Activated CD8-positive, alpha-beta memory T cell treated with anti-CD3 and anti-CD28 coated beads for 1 hour (primary cell): ENCODE measurements at regions not wholly inside any gene's neighbourhood (a gene's known extent, or its start where the extent isn't known, plus 50 kb on each side); places are given as distances from the start of the nearest gene placed in this dataset.

Source experiments
- DNase-seq, 2 donors: peaks; one replicate each; pipeline ENCODE4 v3.0.0-alpha.2; 2020; ENCODE audit warnings: low read depth in 1 of 2; ENCODE audit errors: extremely low read depth in 1 of 2

DNA sequence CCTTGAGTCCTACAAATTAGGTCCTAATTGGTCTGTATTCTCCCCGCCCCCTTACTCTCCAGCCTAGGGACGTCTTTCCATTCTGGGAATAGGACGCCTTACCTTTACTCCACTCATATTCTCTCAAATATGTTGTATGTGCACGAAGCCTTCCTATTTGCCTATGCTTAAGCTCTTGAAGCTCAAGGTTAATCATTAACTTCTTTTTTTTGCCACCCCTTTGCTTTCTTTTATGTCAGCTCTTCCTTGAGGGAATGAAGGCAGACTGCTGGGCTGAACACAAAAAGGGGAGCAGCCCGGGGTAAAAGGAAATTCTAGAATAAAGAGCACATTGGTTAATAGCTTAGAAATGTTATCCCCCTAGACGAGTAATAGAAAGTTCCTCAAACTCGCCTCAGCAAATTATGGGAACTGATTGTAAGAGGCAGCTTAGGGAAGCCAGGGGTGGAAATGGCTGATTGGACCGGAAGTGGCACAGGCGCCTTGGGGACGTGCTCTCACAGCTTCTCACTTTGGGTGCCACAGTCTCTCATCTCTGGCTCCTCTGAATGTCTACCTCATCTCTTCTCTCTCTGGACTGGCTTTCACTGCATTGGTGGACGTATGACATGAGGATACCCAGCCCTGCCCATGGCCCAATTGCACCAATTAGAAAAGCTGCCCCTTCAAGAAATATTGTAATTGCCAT, 122.3 kb upstream of the IL12B start:
- no peak for DNase-seq

GRCh38 chr5:159453209-159453608, 122.9 kb upstream of the IL12B start:
- no peak for DNase-seq

DNA sequence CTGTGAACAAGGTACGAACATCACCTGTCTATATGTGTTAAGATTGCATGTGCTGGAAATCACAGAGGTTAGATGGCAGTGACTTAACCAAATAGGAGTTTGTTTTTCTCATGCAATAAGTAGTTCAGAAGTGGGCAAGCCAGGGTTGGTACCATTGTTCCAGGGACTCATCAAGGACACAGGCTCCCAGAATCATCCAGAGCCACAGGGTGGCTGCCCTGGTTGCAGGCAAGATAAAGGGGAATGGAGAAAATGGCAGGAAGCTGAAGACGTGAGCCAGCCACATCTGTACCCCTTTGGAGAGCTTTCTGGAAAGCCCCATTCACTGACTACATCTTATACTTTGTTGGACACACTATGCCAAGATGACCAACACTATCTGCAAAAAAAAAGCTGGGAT, 126.0 kb upstream of the IL12B start:
- no peak for DNase-seq

- DNase-seq, result no peak
Measured at GRCh38 chr5:159456722-159457465, 126.6 kb upstream of the IL12B start.

DNA sequence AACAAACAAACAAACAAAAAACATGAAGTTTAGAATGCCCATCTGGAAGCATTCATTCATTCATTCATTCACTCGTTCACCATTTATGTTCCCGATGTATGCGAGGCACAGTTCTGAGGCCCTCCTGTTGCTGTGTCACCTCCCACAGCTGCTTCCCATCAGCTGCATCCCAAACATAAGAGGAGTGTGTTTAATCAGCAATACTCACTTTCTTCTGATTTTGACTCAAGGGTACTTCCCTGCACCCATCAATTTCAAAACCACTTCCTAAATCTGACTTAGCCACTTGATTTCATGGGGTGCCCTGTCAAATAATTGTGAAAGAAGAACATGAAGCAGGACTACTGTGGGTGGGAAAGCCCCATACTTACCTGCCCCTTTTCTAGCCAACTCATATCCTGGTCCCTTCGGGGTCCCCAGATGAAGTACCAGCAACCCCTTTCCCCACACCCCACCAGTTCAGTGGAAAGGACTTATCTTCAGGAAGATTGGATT, 128.0 kb upstream of the IL12B start:
- DNase-seq, result no peak

DNA sequence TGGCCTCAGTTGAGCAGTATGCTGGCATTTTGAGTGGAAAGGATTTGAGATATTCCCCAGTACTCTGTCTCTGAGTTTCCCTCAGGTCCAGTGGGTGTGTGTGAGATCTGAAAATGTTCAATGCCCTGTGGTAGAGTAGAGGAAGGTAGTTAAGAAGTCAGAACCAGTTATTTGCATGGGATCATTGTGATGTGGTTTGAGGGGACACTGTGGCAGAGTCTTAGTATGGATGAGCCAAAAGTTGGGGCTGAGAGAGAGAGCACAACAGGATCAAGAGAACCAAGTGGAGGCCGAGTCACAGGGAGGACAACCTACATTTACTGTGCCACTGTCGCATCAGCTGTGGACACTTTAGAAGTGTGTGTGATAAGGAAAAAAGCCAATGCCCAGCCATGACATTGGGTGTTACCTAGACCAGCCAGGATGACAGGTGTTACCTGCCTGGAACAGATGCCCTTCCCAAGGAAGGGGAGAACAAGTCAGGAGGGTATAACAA, 128.9 kb upstream of the IL12B start:
- no peak for DNase-seq

- DNase-seq, result no peak
Measured at GRCh38 chr5:159459951-159460538, 129.8 kb upstream of the IL12B start.

DNA sequence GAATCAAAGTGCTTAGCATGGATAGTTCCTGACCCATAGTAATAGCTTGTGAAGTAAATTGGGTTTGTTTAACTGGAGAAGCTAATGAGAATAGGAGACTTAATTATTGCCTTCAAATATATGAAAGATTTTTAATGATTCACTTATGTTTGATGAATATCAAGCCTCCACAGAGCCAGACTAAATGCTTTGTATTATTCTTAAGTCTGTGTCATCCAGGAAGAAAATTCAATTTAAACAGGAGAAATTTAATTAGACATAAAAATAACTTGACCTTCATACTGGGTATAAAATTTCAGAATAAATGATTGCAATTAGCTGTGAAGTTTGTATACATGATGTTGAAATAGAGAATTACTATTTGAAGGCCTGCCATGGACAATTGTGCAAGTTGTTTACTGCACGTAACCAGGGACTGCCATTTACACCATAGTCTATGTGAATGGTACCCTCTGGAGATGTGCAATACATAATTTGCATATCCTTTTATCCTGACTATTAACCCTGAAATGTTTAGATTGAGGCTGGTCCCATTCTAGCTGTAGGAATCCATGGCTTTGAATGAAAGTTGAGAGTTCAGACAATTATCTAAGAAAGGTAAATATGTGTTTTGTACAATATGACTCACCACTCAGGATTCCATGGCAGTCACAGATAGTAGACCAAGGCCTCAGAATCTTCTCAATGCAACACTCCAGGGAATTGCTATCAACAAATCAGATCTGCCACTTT, 133.5 kb upstream of the IL12B start:
- DNase-seq, result no peak

- no peak for DNase-seq
Measured at GRCh38 chr5:159465604-159466003, 135.3 kb upstream of the IL12B start.

GRCh38 chr5:159467666-159468065, 137.4 kb upstream of the IL12B start:
- no peak for DNase-seq

DNA sequence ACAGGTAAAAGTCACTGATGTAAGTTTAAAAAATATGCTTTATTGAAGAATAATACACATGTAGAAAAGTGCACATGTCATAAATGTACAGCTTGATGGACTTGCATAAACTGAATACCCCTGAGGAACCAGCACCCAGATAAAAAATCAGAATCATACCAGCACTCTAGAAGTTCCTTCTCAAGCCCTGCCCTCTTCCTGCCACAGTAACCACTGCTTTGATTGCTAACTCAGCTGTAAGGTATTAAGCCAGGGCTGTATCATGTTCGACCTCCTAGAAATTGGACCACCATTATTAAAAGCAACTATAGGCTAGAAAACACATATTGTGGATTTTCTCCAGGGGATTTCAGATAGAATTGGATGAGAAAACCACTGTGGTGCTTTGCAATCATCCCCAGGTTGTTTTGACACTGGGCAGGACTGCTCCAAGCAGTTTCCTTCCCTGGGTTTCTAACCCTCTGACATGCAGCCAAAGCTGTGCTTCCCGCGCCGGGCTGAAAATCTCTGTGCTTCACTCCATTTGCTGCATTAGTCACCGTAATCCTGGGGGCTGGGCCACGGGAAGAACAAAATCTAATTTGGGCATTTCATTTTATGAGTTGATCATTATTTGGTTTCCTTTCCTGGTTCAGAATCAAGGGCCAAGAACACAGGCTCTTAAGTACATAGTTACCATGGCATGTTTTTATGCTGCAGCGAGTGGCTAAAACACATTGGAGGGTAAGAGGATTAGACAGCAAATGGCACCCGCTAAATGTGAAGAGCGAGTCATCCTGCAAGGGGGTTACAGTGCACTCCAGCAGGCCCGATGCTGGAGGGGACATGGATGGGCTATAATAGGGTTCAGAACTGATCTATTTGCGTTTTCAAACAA, 139.4 kb upstream of the IL12B start:
- peak in 1 of 2 donors; percentile 12 for DNase-seq

DNA sequence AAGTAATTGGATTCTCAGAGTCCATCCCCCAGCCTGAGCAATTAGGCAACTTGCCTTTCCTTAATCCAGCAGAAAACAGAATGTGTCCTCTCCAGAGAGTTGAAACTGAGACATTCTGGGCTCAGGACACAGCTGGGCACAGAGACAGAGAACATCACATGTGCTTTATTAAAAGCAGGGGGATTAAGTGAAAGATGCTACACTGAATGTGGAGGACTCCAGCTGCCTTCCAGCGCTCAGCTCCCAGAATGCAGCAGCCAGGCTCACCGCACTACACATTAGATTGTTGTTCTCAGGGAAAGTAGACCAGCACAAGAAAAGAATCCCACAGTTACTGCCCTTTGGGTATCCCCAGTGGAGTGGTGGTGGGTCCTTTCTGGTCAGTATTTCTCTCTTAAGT, 141.6 kb upstream of the IL12B start:
- no peak for DNase-seq

GRCh38 chr5:159475026-159475425, 144.7 kb upstream of the IL12B start:
- DNase-seq, result no peak

GRCh38 chr5:159478950-159479349, 148.7 kb upstream of the IL12B start:
- no peak for DNase-seq

DNA sequence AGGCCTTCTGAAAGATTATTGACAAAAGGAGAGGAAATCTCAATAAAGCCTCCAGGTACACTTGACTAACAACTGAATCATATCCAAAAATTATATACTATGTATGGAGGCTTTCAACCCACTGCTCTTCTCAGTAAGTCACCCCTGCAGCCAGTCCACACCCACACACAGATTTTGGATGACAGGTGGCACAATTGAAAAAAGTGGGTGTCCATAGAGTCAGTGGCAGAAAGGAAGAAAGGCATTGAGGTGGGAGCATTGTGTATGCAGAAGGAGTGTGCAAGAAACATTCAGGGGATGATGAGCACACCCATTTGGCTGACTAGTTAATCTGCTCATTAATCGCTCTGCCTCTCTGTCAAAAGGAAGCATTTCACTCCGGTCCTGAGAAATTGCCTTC, 150.6 kb upstream of the IL12B start:
- DNase-seq, result no peak

DNA sequence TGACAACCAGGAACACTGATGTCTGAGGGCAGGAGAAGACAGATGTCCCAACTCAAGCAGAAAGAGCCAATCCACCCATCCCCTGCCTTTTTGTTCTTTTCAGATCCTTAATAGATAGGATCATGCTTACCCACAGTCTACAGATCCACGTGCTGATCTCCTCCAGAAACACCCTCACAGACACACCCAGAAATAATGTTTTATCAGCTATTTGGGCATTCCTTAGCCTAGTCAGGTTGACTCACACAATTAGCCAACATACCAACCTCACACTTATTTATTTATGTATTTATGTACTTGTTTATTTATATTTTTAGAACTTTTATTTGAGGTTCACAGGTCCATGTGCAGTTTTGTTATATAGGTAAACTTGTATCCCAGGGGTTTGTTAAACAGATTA, 151.5 kb upstream of the IL12B start:
- DNase-seq, result no peak

- DNase-seq, result no peak
Measured at GRCh38 chr5:159486836-159487235, 156.5 kb upstream of the IL12B start.

DNA sequence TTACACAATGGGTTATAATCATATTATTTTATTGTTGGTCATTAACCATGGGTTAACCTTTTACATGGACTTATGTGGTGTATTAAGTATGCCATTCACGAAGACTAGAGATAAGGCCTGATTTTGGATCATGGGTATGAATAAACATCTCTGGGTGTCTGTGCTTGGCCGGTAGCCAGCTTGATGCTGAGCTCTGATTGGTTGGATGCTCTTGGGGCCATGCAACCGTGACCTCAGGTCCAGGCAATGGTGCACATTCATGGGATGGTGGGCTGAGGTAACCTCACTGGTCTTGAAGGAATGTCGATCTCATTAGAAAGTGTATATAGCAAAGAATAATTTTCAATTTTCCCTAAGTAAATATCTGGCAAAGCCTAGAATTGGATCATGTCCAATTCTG, 158.2 kb upstream of the IL12B start:
- no peak for DNase-seq

DNA sequence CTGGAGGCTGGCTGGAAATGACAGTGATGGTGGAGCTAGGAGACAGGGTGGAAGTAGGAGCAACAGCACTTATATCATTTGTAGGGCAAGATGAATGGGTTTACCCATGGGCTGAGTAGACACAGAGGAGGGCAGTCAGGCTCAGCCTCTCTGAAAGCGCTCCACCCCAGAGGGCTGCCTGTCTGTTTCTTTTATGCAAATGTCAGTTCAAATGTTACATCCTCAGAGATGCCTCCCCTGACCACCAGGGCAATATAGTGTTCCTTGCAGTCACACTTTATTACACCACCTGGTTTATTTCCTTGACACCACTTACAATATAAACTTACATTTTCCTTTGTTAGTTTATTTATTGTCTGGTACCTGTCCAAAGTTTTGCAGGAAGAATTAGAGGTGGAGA, 159.5 kb upstream of the IL12B start:
- no peak for DNase-seq

DNA sequence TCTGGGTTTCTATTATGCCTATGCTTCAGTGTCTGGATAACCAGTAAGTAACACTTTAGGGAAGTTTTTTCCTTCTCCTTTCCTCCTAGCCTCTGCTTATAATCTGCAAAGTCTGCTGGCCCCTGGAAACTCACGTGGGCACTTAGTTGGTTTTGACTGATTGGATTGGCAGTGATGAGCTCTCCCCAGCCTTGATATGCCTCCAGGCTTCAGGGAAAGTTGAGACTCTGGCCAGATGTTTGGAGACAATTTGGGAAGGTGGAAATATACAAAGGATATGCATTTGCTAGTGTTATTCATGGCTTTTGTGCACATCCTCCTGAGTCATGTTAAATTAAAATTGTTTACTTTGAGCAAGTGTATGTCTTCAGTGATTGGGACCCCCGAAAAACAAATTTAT, 160.2 kb upstream of the IL12B start:
- no peak for DNase-seq
